ENCODE measurements at regions not wholly inside any gene's neighbourhood (a gene's known extent, or its start where the extent isn't known, plus 50 kb on each side); places are given as distances from the start of the nearest gene placed in this dataset.

GRCh38 chr13:103731959-103732358, 665.7 kb upstream of the SLC10A2 start (continued):
- TF ChIP-seq, protein P1, sequence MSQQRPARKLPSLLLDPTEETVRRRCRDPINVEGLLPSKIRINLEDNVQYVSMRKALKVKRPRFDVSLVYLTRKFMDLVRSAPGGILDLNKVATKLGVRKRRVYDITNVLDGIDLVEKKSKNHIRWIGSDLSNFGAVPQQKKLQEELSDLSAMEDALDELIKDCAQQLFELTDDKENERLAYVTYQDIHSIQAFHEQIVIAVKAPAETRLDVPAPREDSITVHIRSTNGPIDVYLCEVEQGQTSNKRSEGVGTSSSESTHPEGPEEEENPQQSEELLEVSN (IDR thresholded peaks at IDR 0.05) = no peak
- TF ChIP-seq USF2 (IDR thresholded peaks at IDR 0.05; ENCODE audit: low read length) = no peak
